Posterior vena cava (tissue), 2 donors: ENCODE measurements at regions not wholly inside any gene's neighbourhood (a gene's known extent, or its start where the extent isn't known, plus 50 kb on each side); places are given as distances from the start of the nearest gene placed in this dataset.
"Not testable (repeated sequence)": the region's sequence is repeated elsewhere in the genome, so short reads cannot be mapped to it uniquely, and the experiment has no call there.

Experiments used
- DNase-seq: peaks from one replicate; pipeline ENCODE4 v3.0.0-alpha.2; 2020; ENCODE audit warnings: low spot score
- intact Hi-C, 2 donors: fragments of 100-400 bp; cut with DNase I; formaldehyde crosslinking; loops; one replicate each; pipeline versions ENCODE4 v1.14.1 to v1.14.2; 2022 to 2023
- donor health status: DM: yes; HTN: yes; CAD: no.
- donor health status: DM: yes; HTN: yes; CAD: no.

- intact Hi-C loops = loop anchor here in 1 of 2 donors (5.0 kb wide), 1 partner anchor 277 kb away; no protein-coding TSS in a partner anchor
- DNase-seq = no peak
Observed at GRCh38 chr2:118403658-118404451, 315.6 kb downstream of the INSIG2 start.

GRCh38 chr2:118388771-118389170 lies 300.5 kb downstream of the INSIG2 start:
- no peak for DNase-seq
- intact Hi-C loops = no loop called here

- no peak for DNase-seq
- intact Hi-C loops = no loop called here
Observed at GRCh38 chr2:118387509-118387908, 299.2 kb downstream of the INSIG2 start.

- intact Hi-C loops = no loop called here
- no peak for DNase-seq
Observed at GRCh38 chr2:118386641-118387302, 298.5 kb downstream of the INSIG2 start.

GRCh38 chr2:118380915-118381653 lies 292.8 kb downstream of the INSIG2 start:
- no peak for DNase-seq
- intact Hi-C loops = no loop called here

- intact Hi-C loops = no loop called here
- no peak for DNase-seq
Observed at GRCh38 chr2:118375907-118376485, 287.7 kb downstream of the INSIG2 start.

- DNase-seq = no peak
- intact Hi-C loops = loop anchor here in 1 of 2 donors (5.0 kb wide), 1 partner anchor 477 kb away; no protein-coding TSS in a partner anchor
Observed at GRCh38 chr2:118374974-118375755, 286.9 kb downstream of the INSIG2 start.

- no peak for DNase-seq
- intact Hi-C loops = loop anchor here in 1 of 2 donors (5.0 kb wide), 1 partner anchor 479 kb away; no protein-coding TSS in a partner anchor
Observed at GRCh38 chr2:118372886-118373830, 284.9 kb downstream of the INSIG2 start.

GRCh38 chr2:118371515-118371914 lies 283.2 kb downstream of the INSIG2 start:
- intact Hi-C loops = loop anchor here in 1 of 2 donors (5.0 kb wide), 1 partner anchor 481 kb away; no protein-coding TSS in a partner anchor
- DNase-seq = no peak

GRCh38 chr2:118369521-118369920 lies 281.2 kb downstream of the INSIG2 start:
- DNase-seq, intact Hi-C loops: not testable (repeated sequence)

GRCh38 chr2:118363604-118364003 lies 275.3 kb downstream of the INSIG2 start:
- DNase-seq = no peak
- intact Hi-C loops = no loop called here

GRCh38 chr2:118356051-118356450 lies 267.8 kb downstream of the INSIG2 start:
- intact Hi-C loops = no loop called here

GRCh38 chr2:118351796-118352195 lies 263.5 kb downstream of the INSIG2 start:
- intact Hi-C loops = loop anchor here in 1 of 2 donors (5.0 kb wide), 1 partner anchor 1214 kb away; no protein-coding TSS in a partner anchor
- DNase-seq = no peak

More at GRCh38 chr2:118356051-118356450, 267.8 kb downstream of the INSIG2 start:
- DNase-seq = no peak

- no peak for DNase-seq
- intact Hi-C loops = loop anchor here in 1 of 2 donors (5.0 kb wide), 1 partner anchor 1213 kb away; no protein-coding TSS in a partner anchor
Observed at GRCh38 chr2:118350621-118351020, 262.4 kb downstream of the INSIG2 start.

GRCh38 chr2:118349365-118349764 lies 261.1 kb downstream of the INSIG2 start:
- DNase-seq = no peak
- intact Hi-C loops = no loop called here

GRCh38 chr2:118348380-118349034 lies 260.2 kb downstream of the INSIG2 start:
- intact Hi-C loops = no loop called here
- no peak for DNase-seq

- intact Hi-C loops = no loop called here
- DNase-seq = no peak
Observed at GRCh38 chr2:118345465-118345864, 257.2 kb downstream of the INSIG2 start.
